ENCODE measurements at regions not wholly inside any gene's neighbourhood (a gene's known extent, or its start where the extent isn't known, plus 50 kb on each side); places are given as distances from the start of the nearest gene placed in this dataset.

- Histone ChIP-seq H3K9me3 (replicated peaks) (no peaks in the 10 kb centered on the region), H3K4me3 (no peak overlapping the region), H3K27me3 (replicated peaks) (no peaks in the 10 kb centered on the region), H3K36me3 (no peaks in the 10 kb centered on the region), H3K27ac (no peak overlapping the region), H3K4me1 (replicated peaks) (no peaks in the 10 kb centered on the region)
- no peak for DNase-seq (ENCODE audit: low read depth in 1 of 2, low spot score in 2 of 2)
Measured at GRCh38 chr9:111179577-111179976, 141.3 kb upstream of the LPAR1 start.

GRCh38 chr9:111178331-111179055 is 140.2 kb upstream of the LPAR1 start:
- Histone ChIP-seq H3K9me3 (replicated peaks) (no peaks in the 10 kb centered on the region), H3K36me3 (no peaks in the 10 kb centered on the region), H3K4me1 (replicated peaks) (no peaks in the 10 kb centered on the region), H3K27me3 (replicated peaks) (no peaks in the 10 kb centered on the region), H3K27ac (no peak overlapping the region), H3K4me3 (no peak overlapping the region)
- no peak for DNase-seq (ENCODE audit: low read depth in 1 of 2, low spot score in 2 of 2)

- no peaks in the 10 kb centered on the region for H3K4me1 ChIP-seq (replicated peaks)
- no peak for DNase-seq (ENCODE audit: low read depth in 1 of 2, low spot score in 2 of 2)
- H3K4me3 ChIP-seq: no peak overlapping the region
- H3K27me3 ChIP-seq (replicated peaks): no peaks in the 10 kb centered on the region
- no peak overlapping the region for H3K27ac ChIP-seq
- no peaks in the 10 kb centered on the region for H3K9me3 ChIP-seq (replicated peaks)
- H3K36me3 ChIP-seq: no peaks in the 10 kb centered on the region
Measured at GRCh38 chr9:111176511-111176910, 138.2 kb upstream of the LPAR1 start.

GRCh38 chr9:111175350-111175749 is 137.1 kb upstream of the LPAR1 start:
- Histone ChIP-seq H3K9me3 (replicated peaks) (no peaks in the 10 kb centered on the region), H3K27me3 (replicated peaks) (no peaks in the 10 kb centered on the region), H3K36me3 (no peaks in the 10 kb centered on the region), H3K4me3 (no peak overlapping the region), H3K27ac (no peak overlapping the region), H3K4me1 (replicated peaks) (no peaks in the 10 kb centered on the region)
- DNase-seq (ENCODE audit: low read depth in 1 of 2, low spot score in 2 of 2): no peak

- H3K27me3 ChIP-seq (replicated peaks): no peaks in the 10 kb centered on the region
- no peaks in the 10 kb centered on the region for H3K9me3 ChIP-seq (replicated peaks)
- no peaks in the 10 kb centered on the region for H3K4me1 ChIP-seq (replicated peaks)
- H3K27ac ChIP-seq: no peak overlapping the region
- no peaks in the 10 kb centered on the region for H3K36me3 ChIP-seq
- no peak for DNase-seq (ENCODE audit: low read depth in 1 of 2, low spot score in 2 of 2)
- no peak overlapping the region for H3K4me3 ChIP-seq
Measured at GRCh38 chr9:111167341-111167740, 129.1 kb upstream of the LPAR1 start.

- Histone ChIP-seq H3K36me3 (no peaks in the 10 kb centered on the region), H3K9me3 (replicated peaks) (no peaks in the 10 kb centered on the region), H3K4me3 (no peak overlapping the region), H3K4me1 (replicated peaks) (no peaks in the 10 kb centered on the region; the same call in 1 of the 2 replicates), H3K27ac (no peak overlapping the region), H3K27me3 (replicated peaks) (no peaks in the 10 kb centered on the region)
- DNase-seq (ENCODE audit: low read depth in 1 of 2, low spot score in 2 of 2): no peak
Measured at GRCh38 chr9:111163716-111164389, 125.6 kb upstream of the LPAR1 start.

- Histone ChIP-seq H3K27ac (no peak overlapping the region), H3K9me3 (replicated peaks) (no peaks in the 10 kb centered on the region), H3K4me3 (no peak overlapping the region), H3K27me3 (replicated peaks) (no peaks in the 10 kb centered on the region), H3K36me3 (no peaks in the 10 kb centered on the region), H3K4me1 (replicated peaks) (no peaks in the 10 kb centered on the region; the same call in 1 of the 2 replicates)
- DNase-seq (ENCODE audit: low read depth in 1 of 2, low spot score in 2 of 2): no peak
Measured at GRCh38 chr9:111162026-111162425, 123.8 kb upstream of the LPAR1 start.

GRCh38 chr9:111161015-111161415 is 122.7 kb upstream of the LPAR1 start:
- H3K4me3 ChIP-seq: no peak overlapping the region
- H3K4me1 ChIP-seq (replicated peaks): no peaks in the 10 kb centered on the region; the same call in 1 of the 2 replicates
- H3K9me3 ChIP-seq (replicated peaks): no peaks in the 10 kb centered on the region
- no peaks in the 10 kb centered on the region for H3K36me3 ChIP-seq
- H3K27me3 ChIP-seq (replicated peaks): no peaks in the 10 kb centered on the region
- no peak overlapping the region for H3K27ac ChIP-seq
- no peak for DNase-seq (ENCODE audit: low read depth in 1 of 2, low spot score in 2 of 2)

GRCh38 chr9:111158999-111159398 is 120.7 kb upstream of the LPAR1 start:
- no peaks in the 10 kb centered on the region for H3K27me3 ChIP-seq (replicated peaks)
- no peak for DNase-seq (ENCODE audit: low read depth in 1 of 2, low spot score in 2 of 2)

GRCh38 chr9:111158363-111158762 is 120.1 kb upstream of the LPAR1 start:
- H3K36me3 ChIP-seq: no peaks in the 10 kb centered on the region
- no peak overlapping the region for H3K4me3 ChIP-seq
- H3K27me3 ChIP-seq (replicated peaks): no peaks in the 10 kb centered on the region
- no peaks in the 10 kb centered on the region for H3K9me3 ChIP-seq (replicated peaks)
- no peak overlapping the region for H3K27ac ChIP-seq
- H3K4me1 ChIP-seq (replicated peaks): no peaks in the 10 kb centered on the region; the same call in 1 of the 2 replicates
- DNase-seq (ENCODE audit: low read depth in 1 of 2, low spot score in 2 of 2): no peak

More at GRCh38 chr9:111158999-111159398, 120.7 kb upstream of the LPAR1 start:
- Histone ChIP-seq H3K9me3 (replicated peaks) (no peaks in the 10 kb centered on the region), H3K27ac (no peak overlapping the region), H3K36me3 (no peaks in the 10 kb centered on the region), H3K4me1 (replicated peaks) (no peaks in the 10 kb centered on the region; the same call in 1 of the 2 replicates), H3K4me3 (no peak overlapping the region)

- peak in 1 of 2 experiments; percentile 5 for DNase-seq (ENCODE audit: low read depth in 1 of 2, low spot score in 2 of 2)
Measured at GRCh38 chr9:111154081-111154562, 115.9 kb upstream of the LPAR1 start.

GRCh38 chr9:111152614-111153406 is 114.5 kb upstream of the LPAR1 start:
- Histone ChIP-seq H3K9me3 (replicated peaks) (no peaks in the 10 kb centered on the region), H3K4me3 (no peak overlapping the region), H3K4me1 (replicated peaks) (no peaks in the 10 kb centered on the region), H3K27ac (no peak overlapping the region), H3K27me3 (replicated peaks) (no peaks in the 10 kb centered on the region), H3K36me3 (no peaks in the 10 kb centered on the region)
- no peak for DNase-seq (ENCODE audit: low read depth in 1 of 2, low spot score in 2 of 2)

More at GRCh38 chr9:111154081-111154562, 115.9 kb upstream of the LPAR1 start:
- no peaks in the 10 kb centered on the region for H3K36me3 ChIP-seq
- H3K9me3 ChIP-seq (replicated peaks): no peaks in the 10 kb centered on the region
- no peaks in the 10 kb centered on the region for H3K4me1 ChIP-seq (replicated peaks)
- no peak overlapping the region for H3K4me3 ChIP-seq
- H3K27ac ChIP-seq: no peak overlapping the region
- H3K27me3 ChIP-seq (replicated peaks): no peaks in the 10 kb centered on the region

GRCh38 chr9:111151537-111151936 is 113.3 kb upstream of the LPAR1 start:
- Histone ChIP-seq H3K4me1 (replicated peaks) (no peaks in the 10 kb centered on the region), H3K9me3 (replicated peaks) (no peaks in the 10 kb centered on the region), H3K36me3 (no peaks in the 10 kb centered on the region), H3K27me3 (replicated peaks) (no peaks in the 10 kb centered on the region), H3K27ac (no peak overlapping the region), H3K4me3 (no peak overlapping the region)
- no peak for DNase-seq (ENCODE audit: low read depth in 1 of 2, low spot score in 2 of 2)

- H3K36me3 ChIP-seq: no peaks in the 10 kb centered on the region
- H3K4me1 ChIP-seq (replicated peaks): no peaks in the 10 kb centered on the region
- no peak for DNase-seq (ENCODE audit: low read depth in 1 of 2, low spot score in 2 of 2)
- no peaks in the 10 kb centered on the region for H3K27me3 ChIP-seq (replicated peaks)
- no peaks in the 10 kb centered on the region for H3K9me3 ChIP-seq (replicated peaks)
- no peak overlapping the region for H3K27ac ChIP-seq
- no peak overlapping the region for H3K4me3 ChIP-seq
Measured at GRCh38 chr9:111150181-111150580, 111.9 kb upstream of the LPAR1 start.

Data from SJSA1 (cell line).